Activated T-cell treated with anti-CD3 and anti-CD28 coated beads for 4 hours (primary cell): ENCODE measurements at regions not wholly inside any gene's neighbourhood (a gene's known extent, or its start where the extent isn't known, plus 50 kb on each side); places are given as distances from the start of the nearest gene placed in this dataset.
"Not testable (repeated sequence)": the region's sequence is repeated elsewhere in the genome, so short reads cannot be mapped to it uniquely, and the experiment has no call there.

Source experiments
- DNase-seq: peaks from one replicate; pipeline ENCODE4 v3.0.0-alpha.2; 2020

DNA sequence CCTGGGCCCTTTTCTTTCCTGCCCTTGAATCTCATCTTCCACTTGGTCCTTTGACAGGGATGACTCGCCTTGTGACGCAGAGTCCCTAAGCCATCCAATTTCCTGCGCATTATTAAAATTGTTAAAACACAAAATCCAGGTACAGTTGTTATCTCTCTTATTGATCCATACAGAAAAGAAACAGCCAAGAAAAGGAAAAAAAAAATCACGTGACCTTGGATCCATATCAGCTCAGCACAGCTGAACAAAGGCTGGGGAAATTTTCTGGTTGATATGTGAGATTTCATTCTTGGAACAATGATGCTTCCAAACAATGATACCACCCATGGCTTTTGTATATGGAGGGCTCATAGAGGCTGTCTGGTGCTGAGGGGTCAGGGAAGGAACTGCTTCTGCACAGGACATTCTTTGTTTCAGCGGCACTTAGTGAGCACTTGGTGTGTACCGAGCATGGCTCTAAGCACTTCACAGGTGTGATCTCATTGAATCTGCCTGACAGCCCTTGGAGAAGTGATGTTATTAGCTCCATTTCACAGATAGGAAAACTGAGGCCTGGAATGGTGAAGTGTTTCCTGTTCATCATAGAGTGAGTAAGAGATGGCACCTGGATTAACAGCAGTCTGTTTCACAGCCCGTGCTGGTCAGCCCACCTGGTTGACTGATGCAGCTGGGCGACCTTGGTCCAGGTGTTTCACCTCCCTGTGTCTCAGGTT, 155.0 kb upstream of the SULF2 start:
- DNase-seq = no peak

DNA sequence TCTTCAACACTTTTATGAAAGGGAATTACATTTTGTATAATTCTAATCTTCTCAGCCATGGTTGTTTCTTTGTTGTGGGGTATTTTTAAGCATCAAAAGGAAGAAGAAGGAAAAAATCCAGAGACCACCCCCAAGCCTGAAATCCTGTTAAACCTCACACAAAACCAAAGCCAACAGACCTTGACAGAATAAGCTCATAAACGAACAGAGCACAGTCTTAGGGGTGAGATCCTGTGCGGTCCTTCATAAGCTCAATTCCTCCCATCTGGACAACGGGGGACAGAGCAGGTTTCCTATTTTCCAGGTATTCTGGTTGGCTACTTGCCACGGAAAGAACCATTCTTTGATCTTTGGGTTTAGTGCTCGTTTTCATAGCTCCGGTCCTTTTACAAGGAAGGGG, 151.3 kb upstream of the SULF2 start:
- DNase-seq = no peak

DNA sequence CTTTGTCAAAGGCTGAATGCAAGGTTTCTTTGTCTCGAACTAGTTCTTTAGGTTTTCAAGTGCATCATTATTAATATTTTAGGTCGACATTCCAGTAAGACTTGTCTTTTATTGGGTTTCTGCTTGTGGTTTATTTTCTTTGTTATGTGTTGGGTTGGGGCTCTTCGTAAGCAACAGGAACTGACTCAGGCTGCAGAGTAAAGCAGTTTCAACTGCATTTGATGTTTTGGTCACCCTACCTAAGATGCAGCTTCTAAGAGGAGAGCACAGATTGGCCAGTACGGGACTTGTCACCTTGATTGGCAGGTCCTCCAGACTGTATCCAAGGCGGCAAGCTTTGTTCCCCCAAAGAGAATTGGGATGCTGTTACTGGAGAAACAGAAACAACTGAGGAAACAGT, 149.5 kb upstream of the SULF2 start:
- no peak for DNase-seq

DNA sequence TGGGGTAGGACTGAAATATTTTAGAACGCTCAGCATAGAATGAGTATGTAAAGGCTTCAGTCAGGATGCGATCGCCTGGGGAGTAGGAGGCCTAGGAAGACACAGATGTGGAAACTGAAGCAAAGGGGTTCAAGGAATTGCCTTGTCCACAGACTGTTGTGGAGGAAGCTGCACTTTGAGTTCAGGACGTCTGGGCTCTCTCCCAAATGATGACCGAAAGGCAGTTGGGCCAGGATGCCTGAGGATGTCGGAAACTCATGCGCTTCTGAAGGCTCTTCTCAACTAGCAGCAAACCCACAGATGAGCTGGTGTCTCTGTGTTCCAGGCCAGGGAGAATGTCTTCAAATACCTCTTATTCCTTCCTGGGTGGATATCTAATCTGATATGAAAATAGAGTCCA, 146.2 kb upstream of the SULF2 start:
- no peak for DNase-seq

DNA sequence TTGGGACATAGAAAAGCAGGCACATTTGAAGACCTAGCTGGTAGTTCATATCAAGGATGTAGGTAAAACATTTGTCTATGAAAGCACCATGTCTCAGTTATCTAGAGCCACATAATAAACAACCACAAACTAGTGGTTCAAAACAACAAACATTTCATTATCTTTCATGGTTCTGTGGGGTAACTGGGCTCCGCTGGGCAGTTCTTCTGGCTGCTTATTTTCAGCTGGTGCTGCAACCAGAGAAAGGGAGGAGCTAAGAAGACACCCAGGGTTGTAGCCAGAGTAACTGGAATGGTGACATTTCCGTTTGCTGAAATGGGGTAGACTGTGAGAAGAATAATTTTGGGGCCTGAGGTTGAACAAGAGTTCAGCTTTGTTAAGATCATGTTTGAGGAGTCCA, 145.7 kb upstream of the SULF2 start:
- no peak for DNase-seq

DNA sequence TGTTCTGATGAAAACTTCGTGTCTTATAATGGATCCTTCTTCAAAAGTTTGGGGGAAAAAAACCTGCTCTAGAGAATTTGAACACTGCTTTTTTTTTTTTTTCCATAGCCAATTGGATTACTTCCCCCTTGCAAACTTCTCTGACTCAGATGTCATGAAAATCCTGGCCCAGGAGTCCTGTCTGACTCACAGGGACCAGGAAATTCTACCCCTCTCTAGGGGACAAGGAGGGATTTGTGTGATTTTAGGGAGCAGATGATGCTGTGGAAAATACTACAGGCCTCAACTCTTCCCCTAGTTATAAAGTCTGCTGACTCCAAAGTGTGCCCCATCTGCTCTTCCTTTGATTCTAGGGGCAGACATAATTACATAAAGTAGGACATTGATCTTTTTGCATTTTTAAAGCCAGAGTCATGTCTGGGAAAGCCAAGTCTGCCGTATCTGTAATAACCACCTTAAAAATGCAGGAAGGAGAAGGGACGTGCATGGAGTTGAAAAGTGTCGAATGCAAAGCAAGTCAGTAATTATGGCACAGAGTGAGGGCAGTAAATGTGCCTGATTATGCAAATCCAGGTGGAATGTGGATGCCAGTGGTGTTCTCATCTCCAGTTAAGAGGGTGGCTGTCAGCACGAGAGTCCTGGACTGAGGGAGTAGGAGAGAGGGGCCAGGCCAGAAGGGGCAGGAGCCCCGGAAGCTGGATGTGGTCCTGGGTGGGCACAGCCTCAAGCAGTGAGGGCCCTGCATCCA, 144.3 kb upstream of the SULF2 start:
- DNase-seq = no peak

DNA sequence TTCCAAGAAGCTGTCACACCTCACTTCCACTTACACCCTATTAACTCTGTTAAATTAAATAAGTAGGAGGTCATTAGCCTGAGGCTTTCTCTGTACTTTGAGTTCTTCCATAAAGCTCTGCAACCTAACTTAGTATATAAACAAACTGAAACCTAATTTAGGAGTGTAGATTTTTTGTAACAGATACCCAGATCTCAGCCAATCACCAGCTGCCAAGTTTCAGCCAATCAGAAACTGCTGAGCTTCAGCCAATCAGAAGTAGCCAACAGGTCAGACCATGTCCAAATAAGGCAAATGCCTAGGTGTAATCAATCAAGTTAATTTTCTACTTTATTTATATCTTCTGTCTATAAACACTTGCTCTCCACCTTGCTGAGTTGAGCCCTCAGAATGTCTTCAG, 142.7 kb upstream of the SULF2 start:
- DNase-seq = no peak

DNA sequence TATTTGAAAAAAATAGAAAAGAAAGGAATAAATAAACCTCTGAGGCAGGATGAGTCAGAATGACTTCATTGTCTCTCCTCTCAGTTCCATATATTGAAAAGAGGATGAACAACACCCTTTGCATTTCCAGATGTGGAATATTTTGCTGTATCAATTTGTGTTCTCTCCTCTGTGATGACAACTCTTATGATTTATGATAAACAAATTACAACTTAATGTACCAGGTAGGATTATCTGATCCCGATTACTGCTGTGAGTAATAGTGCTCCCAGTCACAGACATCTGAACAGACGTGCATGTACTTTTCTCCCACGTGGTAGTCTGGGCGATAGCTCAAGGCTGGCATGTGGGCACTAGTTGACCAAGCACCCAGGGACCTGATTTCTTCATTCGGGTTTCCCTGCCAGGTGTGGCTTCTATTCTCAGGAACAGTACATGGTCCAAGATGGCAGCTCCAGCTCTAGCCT, 142.1 kb upstream of the SULF2 start:
- DNase-seq = no peak

DNA sequence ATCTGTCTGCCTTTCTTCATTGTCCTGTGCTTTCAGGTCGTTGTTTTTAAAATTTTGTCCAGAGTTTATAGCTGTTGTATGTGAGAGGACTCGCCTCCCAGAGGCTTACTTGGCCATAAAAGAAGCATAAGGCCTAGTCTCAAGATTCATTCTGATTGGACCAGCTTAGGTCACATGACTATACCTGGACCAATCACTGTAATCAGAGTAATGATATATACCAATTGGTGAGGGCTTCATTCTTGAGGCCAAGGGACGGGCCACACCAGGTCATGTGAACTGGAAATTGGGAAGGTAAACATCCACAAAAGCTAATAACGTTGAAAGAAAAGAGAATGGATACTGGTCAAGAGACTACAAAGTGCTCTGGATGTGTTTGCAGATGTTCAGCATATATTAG, 141.4 kb upstream of the SULF2 start:
- DNase-seq = no peak

DNA sequence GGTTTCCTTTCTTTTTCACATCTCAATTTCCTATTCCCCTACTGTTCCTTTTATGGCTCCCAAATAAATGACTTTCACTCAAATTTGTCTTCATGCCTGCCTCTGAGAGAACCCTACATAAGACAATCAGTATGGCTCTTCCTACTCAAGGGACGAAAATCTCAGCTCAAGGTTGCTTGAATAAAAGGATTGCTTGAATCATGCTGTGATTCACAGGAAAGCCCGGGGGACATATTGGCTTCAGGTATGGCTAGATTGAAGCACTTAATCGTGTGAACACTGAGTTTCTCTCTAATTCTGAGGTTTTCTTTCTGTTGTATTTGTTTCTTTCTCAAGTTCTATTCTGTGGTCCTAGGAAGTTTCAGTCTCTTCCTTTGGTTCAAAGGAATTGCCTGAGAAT, 140.3 kb upstream of the SULF2 start:
- no peak for DNase-seq

DNA sequence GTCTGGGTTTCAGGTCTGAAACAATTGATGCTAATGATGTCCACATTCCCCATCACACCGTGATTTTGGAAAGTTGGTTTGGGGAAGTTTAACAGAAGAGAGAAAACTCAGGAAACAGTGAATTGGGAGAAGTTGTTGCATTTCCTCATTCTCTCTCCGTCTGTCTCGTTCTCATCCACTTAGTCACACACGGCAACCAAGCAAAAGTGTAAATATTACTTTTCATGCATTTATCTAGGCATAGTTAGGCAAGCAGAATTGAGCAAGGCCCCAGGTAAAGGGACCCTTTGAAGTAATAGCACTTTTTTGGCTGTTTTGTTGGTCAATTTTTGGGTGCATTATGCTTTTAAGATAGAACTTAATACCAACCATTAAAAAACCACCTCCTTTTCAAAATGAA, 137.0 kb upstream of the SULF2 start:
- no peak for DNase-seq

DNA sequence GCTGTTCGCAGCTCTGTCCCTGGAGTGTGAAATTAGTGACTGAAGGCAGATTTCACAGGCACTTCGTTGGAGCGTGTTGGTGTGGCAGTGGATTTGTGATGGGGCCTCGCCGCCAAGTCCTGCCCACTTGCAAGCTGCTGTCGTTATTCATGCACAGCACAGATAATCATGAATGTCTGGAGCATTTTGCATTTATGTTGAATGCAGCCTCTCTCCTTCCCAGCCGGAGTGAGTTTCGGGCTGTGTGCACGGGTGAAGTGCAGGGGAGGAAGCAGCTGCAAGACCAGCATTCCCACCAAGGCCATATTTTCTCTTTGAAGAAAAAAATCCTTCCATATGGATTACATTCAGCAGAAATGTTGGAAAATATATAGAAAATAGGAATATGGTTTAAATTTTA, 136.5 kb upstream of the SULF2 start:
- DNase-seq = not testable (repeated sequence)

DNA sequence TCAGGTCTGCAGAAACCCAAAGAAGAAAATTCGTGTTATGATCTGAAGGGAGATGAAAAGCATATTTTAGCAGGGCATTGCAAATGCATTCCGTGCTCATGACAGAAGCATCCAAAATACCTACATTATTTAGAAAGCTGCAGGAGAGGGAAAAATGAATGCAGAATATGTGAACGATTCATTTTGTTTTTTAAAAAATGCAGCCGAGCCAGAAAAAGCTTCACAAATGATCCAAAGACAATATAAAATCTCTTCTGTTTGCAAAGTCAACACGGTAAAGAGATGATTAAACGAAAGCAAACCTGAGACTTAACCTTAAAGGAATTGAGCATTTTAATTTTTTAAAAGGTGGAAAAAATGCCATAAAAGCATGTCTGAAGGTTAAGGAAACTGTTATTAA, 136.1 kb upstream of the SULF2 start:
- DNase-seq = no peak

DNA sequence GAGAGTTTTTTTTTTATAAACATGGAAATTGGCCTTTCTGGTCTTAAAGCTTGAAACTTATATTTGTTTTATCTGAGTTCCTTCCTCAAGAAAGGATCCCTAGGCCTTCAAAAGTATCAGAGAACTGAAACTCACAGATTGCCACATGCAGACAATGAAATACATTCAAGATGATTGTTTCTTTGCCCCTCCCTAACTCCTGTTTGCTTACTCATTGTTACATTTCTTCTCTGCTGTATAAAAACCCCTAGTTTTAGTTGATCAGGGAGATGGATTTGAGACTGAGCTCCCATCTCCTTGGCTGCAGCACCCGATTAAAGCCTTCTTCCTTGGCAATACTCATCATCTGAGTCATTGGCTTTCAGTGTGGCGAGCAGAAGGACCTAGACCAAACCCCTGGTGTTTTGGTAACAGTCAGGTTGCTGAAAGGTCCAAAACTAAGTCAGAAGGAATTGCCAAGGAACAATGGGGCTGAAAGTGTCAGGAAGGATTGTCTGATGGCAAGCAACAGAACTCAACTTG, 132.3 kb upstream of the SULF2 start:
- DNase-seq = no peak

DNA sequence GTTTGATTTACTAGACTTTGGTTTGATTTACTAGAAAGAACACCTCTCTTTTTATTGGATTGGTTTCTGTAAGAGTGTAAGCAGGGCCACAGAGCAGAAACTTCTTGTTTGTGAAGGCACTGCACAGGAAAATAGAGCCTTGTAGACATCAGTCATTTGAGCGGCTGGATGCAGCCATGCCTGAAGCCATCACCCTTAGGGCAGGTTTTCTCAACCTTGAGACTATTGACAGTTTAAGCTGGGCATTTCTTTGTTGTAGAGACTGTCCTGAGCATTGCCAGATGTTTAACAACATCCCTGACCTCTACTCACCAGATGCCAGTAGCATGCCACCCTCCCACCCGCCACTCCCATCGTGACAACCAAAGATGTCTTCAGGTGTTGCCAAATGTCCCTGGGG, 130.2 kb upstream of the SULF2 start:
- DNase-seq = no peak

DNA sequence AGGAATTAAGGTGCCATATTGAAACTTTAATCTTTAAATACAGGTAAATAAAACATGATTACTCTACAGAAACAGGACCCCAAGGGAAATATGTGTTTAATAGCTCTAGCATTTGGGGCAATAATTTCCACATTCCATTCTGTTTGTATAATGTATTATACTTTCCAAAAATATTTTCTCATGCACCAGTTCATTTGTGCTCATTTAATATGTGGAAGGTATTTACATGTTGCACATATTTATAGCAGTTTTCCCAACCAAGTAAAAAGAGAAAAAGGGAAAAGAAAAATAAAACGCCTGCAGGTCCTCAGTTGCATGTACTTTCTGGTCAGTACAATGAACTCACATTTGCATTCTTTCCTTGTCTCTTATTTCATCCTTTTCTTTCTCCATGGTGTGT, 129.5 kb upstream of the SULF2 start:
- no peak for DNase-seq

DNA sequence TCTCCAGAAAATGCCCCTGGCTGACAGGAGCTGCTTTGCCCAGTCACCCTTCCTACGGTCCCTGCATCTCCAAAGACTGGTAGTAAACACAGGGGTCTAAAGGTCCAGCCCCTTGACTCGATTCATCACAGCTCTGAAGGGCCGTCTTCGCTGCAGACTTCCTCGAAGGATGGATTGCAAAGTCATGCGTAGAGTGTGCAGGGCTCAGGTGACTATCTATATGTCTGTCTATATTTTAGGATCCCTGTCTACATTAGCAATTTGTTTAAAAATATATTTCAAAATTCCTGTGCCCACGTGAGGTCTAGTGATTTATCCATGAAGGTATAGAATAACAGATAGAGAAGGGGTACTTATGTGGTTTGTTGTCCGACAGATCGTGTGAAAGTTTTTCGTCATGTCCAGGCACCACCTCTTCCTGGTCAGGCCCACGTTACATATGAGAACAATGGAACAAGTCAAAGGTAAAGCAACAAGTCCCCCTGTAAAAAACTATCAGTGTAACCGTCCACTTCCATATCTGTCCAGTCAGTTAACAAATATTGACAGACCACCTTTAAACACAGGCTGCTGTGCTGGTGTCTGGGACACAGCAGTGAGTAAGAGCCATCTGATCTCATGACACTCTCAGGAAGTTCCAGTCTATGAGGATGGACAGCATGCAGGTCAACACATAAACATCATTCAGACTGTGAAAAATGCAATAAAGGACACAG, 127.7 kb upstream of the SULF2 start:
- not testable (repeated sequence) for DNase-seq

DNA sequence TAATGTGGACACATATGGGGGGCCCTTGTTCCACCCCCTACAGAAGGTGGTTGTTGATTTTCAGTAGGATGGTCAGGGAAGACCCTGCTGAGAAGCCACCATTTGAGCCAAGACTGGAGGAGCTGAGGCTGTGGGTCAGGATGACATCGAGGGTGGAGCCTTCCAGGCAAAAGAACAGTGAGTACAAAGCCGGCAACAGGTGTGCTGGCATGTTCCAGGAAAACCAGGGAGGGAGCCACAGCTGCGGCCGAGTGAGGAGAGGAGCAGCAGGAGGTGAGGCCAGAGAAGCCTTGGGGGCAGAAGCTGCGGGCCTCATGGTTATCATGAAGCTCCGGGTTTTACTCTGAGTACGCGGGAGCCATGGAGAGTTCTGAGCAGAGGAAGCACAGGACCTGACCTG, 126.9 kb upstream of the SULF2 start:
- DNase-seq = not testable (repeated sequence)

DNA sequence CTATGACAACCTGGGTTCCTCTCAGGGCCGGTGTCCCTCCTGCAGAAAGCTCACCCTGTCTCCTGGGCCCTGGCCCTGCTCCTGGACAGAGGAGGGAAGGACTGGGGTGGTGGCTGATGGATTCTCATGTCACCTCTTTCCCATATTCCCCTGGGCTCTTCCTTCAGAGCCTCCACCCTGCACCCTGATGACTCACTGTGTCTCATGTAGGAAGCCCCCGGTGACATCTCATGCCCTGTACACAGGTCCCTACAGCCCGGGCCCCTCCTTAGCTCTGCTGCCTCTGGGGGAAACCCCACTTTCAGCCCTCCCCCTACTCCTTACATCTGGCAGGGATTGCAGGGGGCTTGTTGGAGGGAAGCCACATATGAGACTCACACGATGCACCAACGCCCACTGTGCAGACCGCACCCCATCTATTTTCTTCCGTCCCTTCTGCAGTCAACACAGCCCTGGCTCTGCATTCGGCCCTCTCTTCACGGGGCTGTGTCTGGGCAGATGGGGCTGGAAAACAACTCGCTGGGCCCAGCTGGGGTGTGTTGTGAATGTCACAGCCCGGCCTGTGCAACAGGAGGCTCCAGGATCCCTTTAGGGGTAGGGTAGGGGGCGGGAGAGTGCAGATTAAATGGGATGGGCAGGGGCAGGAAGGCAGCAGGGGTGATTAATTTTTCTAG, 124.6 kb upstream of the SULF2 start:
- DNase-seq = not testable (repeated sequence)

DNA sequence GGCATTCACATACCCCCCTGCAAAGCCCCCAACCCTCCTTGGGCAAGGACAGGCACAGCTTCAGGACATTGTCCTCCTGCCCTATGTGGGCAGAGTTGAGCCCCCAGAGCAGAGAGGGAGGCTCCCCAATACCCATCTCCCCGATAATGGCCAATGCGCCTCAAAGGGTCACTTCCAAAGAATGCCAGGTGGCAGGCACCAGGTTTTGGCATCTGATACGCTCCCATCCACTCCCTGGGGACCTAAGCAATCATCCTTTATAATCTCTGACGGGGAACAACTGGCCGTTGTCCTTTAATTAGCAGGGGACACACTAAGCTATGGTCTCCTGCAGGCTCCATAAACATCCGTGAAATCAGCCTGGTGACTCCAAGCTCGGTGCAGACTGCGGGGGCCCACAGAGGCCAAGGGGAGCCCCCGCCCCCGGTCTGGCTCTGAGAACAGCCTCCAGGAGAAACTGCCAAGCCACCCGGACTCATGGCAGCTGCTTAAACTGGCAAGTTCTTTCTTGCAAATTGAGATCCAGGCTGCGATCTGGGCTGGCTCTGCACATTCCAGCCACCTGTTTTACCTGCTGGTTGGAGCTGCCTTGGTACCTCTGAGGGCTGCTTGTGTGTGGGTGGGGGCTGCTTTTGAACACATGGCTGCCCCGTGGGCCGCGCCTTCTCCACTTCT, 123.2 kb upstream of the SULF2 start:
- DNase-seq = not testable (repeated sequence)

DNA sequence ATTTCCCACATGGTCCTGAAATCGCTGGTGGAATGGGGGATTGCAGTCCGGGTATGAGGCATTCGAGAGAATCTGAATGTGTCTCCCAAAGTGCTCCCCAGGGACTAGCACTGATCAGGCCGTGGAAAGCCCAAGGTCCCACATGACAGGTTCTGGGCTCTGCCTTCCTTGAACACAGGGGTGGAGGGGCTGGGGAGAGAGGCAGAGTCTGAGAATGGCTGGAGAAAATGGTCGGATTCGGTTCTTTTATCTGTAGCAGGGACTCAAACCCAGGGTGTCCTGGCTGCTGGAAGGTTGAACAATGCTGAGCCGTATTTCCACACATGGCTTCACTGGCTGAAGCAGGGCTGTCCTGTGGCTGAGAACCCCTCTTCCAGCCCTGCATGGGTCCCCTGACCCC, 122.7 kb upstream of the SULF2 start:
- DNase-seq = not testable (repeated sequence)

DNA sequence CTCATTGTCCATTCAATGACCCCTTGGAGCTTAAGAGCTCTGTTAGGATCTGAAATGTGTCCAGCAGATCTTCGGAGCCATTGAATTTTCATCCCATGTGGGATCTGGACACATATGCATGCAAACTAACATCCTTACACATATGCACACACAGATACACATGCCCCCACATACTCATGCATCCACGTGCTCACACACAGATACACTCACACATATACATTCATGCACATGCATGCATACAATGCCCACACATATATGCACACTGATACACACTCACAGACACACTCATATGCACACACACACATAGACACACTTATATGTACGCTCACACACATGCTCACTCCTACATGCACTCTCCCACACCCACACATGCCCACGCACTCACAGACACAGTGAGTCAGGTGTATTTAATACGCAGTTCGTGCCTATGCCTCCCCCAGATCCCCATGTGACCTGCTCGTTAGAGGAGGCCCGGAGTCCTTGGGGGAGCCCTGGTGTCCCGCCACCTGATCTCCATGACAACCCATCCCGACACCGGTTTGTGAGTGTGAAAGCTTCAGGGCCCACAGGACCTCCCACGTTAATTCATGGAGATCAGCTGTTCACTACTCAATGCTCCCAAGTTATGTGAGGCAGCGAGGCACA, 121.9 kb upstream of the SULF2 start:
- DNase-seq = no peak
